K562 (cell line): ENCODE measurements at regions not wholly inside any gene's neighbourhood (a gene's known extent, or its start where the extent isn't known, plus 50 kb on each side); places are given as distances from the start of the nearest gene placed in this dataset.
A peak's percentile ranks its signal among the peaks of the same experiment; 100 is the strongest.

ENCODE experiments used
- FOXK1 ChIP-seq: sonication (generic); formaldehyde crosslinking; IDR thresholded peaks from 2 replicates; pipeline ENCODE4 v1.8.0; 2022; ENCODE audit warnings: missing genetic modification reagents, mild to moderate bottlenecking, borderline replicate concordance
- JUNB ChIP-seq: fragments of 450-650 bp; formaldehyde crosslinking; conservative IDR thresholded peaks from 2 replicates; pipeline ENCODE4 v1.4.0; 2020; ENCODE audit warnings: mild to moderate bottlenecking
- KDM5B ChIP-seq: fragments of 200-600 bp; sonication (generic); IDR thresholded peaks from 2 replicates; pipeline ENCODE4 v1.6.1; 2012; ENCODE audit warnings: low read depth, mild to moderate bottlenecking, moderate library complexity, low read length, control low read depth, inconsistent platforms; ENCODE audit not compliant: insufficient replicate concordance
- MGA ChIP-seq: fragments of 450-650 bp; IDR thresholded peaks from 2 replicates; pipeline ENCODE4 v1.6.1; 2016; ENCODE audit warnings: mild to moderate bottlenecking, moderate library complexity
- PPARD ChIP-seq: fragments of 250-450 bp; sonication (Bioruptor Pico); IDR thresholded peaks from 2 replicates; pipeline ENCODE4 v1.8.0; 2022; ENCODE audit warnings: inconsistent platforms, mild to moderate bottlenecking, moderate library complexity
- ZNF311 ChIP-seq: fragments of 250-450 bp; sonication (Bioruptor Pico); IDR thresholded peaks from 2 replicates; pipeline ENCODE4 v1.4.0; 2020; ENCODE audit warnings: mild to moderate bottlenecking, moderate library complexity
- ZNF347 ChIP-seq: fragments of 450-650 bp; formaldehyde crosslinking; IDR thresholded peaks from 2 replicates; pipeline ENCODE4 v1.4.0; 2020; ENCODE audit warnings: low read depth, mild to moderate bottlenecking, moderate library complexity
- ZNF41 ChIP-seq: fragments of 250-450 bp; sonication (Bioruptor Pico); conservative IDR thresholded peaks from 2 replicates; pipeline ENCODE4 v1.4.0; 2020; ENCODE audit warnings: mild to moderate bottlenecking
- ZNF445 ChIP-seq: fragments of 250-450 bp; sonication (Bioruptor Pico); IDR thresholded peaks from 2 replicates; pipeline ENCODE4 v1.4.0; 2020; ENCODE audit warnings: low read depth, mild to moderate bottlenecking, moderate library complexity
- TF ChIP-seq, protein P1 (sequence below): fragments of 250-450 bp; sonication (Bioruptor Pico); IDR thresholded peaks from 2 replicates; pipeline ENCODE4 v1.9.0; 2021; ENCODE audit warnings: mild to moderate bottlenecking, inconsistent platforms

DNA sequence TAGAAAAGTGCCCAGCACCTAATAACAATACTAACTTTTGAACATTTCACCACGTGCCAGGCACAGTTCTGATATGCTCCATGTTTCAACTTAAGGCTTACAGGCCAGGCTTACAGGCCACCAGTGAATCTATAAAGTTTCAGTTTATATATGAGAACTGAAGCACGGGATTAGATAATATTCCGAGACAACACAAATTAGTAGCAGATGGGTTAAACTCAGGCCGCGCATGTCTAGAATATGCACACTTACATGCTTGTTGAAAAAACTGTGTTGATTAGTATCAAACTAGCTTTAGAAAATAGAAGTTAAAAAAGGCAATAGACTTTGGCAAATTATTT lies 587.9 kb downstream of the MTRR start (continued):
- TF ChIP-seq MGA (0 out of 2 replicates have a peak, but pooled peaks have one; percentile 47), ZNF311 (peak; percentile 40; the same call in 1 of the 2 replicates), KDM5B (no peak), FOXK1 (CRISPR knock-in tag) (no peak), ZNF445 (CRISPR knock-in tag) (no peak), ZNF347 (CRISPR knock-in tag) (no peak), PPARD (no peak), JUNB (CRISPR knock-in tag) (no peak), ZNF41 (CRISPR knock-in tag) (no peak)
- TF ChIP-seq, protein P1, sequence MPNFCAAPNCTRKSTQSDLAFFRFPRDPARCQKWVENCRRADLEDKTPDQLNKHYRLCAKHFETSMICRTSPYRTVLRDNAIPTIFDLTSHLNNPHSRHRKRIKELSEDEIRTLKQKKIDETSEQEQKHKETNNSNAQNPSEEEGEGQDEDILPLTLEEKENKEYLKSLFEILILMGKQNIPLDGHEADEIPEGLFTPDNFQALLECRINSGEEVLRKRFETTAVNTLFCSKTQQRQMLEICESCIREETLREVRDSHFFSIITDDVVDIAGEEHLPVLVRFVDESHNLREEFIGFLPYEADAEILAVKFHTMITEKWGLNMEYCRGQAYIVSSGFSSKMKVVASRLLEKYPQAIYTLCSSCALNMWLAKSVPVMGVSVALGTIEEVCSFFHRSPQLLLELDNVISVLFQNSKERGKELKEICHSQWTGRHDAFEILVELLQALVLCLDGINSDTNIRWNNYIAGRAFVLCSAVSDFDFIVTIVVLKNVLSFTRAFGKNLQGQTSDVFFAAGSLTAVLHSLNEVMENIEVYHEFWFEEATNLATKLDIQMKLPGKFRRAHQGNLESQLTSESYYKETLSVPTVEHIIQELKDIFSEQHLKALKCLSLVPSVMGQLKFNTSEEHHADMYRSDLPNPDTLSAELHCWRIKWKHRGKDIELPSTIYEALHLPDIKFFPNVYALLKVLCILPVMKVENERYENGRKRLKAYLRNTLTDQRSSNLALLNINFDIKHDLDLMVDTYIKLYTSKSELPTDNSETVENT (CRISPR knock-in tag): no peak
